ENCODE measurements at regions not wholly inside any gene's neighbourhood (a gene's known extent, or its start where the extent isn't known, plus 50 kb on each side); places are given as distances from the start of the nearest gene placed in this dataset.
"Not testable (repeated sequence)": the region's sequence is repeated elsewhere in the genome, so short reads cannot be mapped to it uniquely, and the experiment has no call there.

- no peak for DNase-seq (ENCODE audit: low spot score)
These were observed 401.2 kb upstream of the RORB start for GRCh38 chr9:74095925-74096324.

DNA sequence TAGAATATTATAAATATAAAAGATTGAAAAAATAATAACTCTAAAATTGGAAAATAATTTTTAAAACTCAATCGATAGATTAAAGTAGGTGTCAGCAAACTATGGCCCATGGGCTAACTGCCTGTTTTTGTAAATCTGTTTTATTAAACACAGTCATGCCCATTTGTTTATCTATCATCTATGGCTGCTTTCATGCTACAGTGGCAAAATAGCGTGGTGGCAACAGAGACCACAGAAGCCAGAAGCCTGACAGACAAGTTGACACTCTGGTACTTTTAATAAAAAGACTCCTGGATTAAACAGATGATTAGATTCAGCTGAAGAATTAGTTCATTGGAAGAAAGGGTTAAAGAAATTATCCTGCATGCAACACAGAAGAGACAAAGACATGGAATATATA lies 400.7 kb upstream of the RORB start:
- DNase-seq (ENCODE audit: low spot score): no peak

DNA sequence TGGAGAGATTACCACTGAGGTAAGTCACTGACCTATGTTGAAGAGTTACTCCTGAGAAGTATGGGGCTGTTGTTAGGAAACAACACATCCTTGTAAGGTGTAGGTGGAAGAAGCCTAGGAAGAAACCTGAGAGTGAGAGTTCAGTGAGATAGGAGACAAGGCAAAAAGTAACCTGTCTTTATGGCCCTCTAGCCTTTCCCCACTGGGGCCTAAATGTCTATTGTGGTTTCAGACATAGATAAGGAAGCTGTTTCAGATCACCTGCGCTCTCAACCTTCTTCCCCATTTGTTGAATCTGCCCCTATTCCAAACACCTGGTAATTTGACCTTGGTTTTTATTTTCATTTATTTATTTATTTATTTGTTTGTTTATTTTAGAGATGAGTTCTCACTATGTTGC lies 397.1 kb upstream of the RORB start:
- DNase-seq (ENCODE audit: low spot score): no peak

- not testable (repeated sequence) for DNase-seq (ENCODE audit: low spot score)
These were observed 395.0 kb upstream of the RORB start for GRCh38 chr9:74102148-74102547.

- no peak for DNase-seq (ENCODE audit: low spot score)
These were observed 394.4 kb upstream of the RORB start for GRCh38 chr9:74102702-74103101.

DNA sequence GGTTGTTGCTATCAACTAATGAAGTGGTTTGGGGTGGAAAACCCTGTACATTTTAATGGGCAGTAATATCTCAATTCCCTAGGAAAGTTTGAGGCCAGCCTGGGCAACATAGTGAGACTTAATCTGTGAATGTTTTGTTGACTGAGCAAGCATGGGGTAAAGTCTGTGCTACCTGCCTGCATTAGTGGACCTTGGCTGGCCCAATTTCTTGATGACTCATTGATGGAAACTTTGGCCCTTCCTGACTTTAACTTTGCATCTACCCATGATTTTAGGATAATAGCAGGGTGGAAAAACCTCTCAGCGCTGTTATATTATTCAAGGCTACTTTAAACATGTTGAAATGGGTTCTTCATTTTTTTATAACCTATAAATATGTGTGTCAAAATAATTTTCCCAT lies 389.4 kb upstream of the RORB start:
- DNase-seq (ENCODE audit: low spot score): no peak

DNA sequence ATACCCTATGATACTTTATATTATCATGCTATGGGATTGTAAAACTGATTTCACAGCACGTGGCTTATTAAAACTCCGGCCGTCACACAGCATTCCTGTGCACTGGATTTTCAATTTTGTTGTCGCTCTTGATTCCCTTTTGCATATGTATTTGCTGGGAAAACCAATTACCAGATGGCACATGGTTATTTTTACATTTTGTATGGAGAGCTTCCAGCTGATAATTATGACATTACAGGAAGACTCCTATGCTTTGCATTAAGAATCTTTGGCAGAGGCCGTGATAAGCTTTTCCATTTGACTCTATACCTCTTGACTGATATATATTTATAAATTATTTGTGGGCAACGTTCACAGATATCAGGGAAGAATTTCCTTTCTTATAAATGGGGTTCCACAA lies 381.2 kb upstream of the RORB start:
- no peak for DNase-seq (ENCODE audit: low spot score)

- no peak for DNase-seq (ENCODE audit: low spot score)
These were observed 380.0 kb upstream of the RORB start for GRCh38 chr9:74117151-74117550.

DNA sequence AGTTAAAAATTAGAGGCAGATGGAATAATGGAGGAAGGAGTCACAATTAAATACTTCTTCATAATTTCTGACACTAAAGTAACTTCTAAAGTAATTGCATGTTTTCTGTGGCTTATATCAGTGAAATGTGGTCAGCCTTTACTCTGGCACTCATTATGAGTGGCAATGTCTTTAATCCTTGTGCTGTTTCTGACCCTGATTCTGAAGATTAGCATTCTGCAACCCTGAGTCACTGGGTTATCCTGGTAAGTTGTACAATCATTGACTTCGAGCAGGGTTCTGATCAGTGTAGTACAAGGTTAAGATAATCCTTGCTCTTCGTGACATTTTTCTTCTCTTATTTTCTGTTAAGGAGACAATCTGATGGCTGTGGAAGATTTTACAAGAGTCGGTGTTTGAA lies 379.4 kb upstream of the RORB start:
- no peak for DNase-seq (ENCODE audit: low spot score)

DNA sequence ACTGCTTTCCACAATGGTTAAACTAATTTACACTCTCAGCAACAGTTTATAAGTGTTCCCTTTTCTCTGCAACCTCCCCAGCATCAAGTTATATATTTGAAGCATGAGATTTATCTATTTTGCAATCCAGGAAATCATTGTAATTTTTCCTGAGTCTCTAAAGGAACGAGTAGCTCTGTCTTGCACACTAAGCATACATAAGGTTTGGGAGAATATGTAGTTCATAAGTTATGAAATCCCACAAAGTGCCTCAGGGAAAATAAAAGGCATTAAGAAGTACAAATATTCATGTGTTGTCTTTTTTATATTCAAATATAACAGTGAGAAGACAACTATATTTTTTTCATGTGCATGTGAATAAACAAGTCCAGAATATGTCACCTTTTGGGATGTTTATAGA lies 377.1 kb upstream of the RORB start:
- DNase-seq (ENCODE audit: low spot score): no peak

- DNase-seq (ENCODE audit: low spot score): no peak
These were observed 376.7 kb upstream of the RORB start for GRCh38 chr9:74120470-74120869.

DNA sequence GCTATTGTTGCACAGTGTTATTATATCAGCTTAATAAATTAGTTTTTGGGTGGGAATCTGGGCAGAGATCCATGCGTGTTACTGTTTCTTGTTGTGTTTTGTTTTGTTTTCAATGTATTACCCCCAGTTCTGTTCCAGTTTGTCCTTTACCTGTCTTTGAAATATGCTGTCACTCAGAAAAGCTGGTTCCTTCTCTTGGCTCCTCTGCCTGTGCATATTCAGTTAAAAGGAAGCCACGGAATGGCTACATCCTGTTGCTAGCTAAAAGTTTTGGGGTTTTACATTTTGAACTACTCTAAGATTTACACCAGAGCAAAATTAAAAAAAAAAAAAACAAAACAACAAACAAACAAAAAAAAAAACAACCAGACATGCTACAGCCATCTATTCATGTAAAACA lies 374.9 kb upstream of the RORB start:
- no peak for DNase-seq (ENCODE audit: low spot score)

GRCh38 chr9:74122661-74123060 lies 374.5 kb upstream of the RORB start:
- DNase-seq (ENCODE audit: low spot score): no peak

GRCh38 chr9:74125941-74126340 lies 371.2 kb upstream of the RORB start:
- no peak for DNase-seq (ENCODE audit: low spot score)

- no peak for DNase-seq (ENCODE audit: low spot score)
These were observed 364.1 kb upstream of the RORB start for GRCh38 chr9:74132986-74133385.

DNA sequence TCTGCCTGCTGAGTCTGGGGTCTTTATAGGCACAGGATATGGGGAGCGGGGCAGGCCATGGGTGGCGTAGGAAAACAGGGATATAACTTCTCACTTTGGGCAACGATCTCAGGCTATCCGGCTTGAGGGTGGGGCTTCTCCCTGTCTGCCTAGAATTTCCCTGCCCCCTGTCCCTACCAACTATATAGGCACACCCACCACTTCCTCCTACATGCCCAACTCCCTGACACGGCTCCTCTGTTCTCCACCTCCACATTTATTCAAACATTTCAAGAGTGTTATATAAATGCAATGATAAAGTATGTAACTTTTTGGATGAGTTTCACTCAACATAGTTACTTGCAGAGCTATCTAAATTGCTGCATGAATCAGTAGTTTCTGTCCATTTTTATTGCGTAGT lies 363.2 kb upstream of the RORB start:
- no peak for DNase-seq (ENCODE audit: low spot score)

DNA sequence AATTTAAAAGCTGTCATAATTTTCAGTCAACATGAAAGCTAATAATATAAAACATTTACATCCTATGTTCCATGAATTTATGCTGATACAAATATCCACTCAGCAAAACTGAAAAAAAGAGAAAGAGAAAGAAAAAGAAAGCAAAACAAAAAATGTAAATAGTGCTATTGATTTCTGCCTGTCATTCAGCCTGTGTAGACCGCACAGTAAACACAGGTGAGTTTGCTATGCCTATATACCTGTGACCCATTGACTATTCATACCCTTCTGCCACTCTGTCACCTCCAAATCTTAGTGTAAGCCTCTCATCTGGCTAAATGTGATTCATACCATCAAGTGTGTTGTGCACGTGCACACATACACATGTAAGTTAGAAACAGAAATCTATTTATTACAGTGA lies 359.0 kb upstream of the RORB start:
- no peak for DNase-seq (ENCODE audit: low spot score)

DNA sequence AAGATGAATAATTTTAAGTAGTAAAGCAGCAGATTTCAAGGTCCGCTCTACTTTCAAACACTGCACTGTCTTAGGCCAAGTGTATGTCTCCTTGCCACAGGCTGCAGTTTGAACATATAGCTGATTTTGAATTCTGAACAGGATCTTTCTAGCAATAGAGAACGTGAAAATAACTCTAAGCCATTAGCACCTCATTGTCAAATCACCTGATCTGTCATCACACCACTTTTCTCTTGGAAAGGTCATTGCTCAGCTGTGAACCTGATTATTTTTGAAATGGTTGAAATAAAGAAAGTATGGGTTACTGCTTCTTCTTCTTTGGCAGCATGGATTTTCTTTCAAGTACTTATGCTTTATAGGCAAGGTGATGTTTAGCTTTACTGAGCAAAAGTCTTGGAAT lies 357.0 kb upstream of the RORB start:
- no peak for DNase-seq (ENCODE audit: low spot score)

GRCh38 chr9:74147906-74148305 lies 349.2 kb upstream of the RORB start:
- DNase-seq (ENCODE audit: low spot score): no peak

DNA sequence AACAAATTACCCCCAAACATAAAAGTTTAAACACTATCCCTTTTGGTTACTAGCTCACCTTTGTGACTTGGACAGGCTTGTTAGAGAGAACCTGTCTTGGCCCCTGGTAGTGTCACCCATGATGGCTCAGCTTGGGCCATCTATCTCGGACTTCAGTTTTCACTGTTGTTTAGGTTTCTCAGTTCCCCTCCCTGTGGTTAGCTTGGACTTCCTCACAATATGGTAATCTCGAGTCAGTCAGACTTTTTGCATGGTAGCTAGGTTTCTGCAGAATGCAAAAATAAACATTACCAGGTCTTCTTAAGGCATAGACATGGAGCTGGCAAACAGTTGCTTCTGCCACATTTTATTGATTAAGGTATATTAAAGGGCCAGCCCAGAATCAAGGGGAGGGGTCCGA lies 324.3 kb upstream of the RORB start:
- DNase-seq (ENCODE audit: low spot score): no peak

GRCh38 chr9:74173284-74173683 lies 323.9 kb upstream of the RORB start:
- DNase-seq (ENCODE audit: low spot score): no peak

DNA sequence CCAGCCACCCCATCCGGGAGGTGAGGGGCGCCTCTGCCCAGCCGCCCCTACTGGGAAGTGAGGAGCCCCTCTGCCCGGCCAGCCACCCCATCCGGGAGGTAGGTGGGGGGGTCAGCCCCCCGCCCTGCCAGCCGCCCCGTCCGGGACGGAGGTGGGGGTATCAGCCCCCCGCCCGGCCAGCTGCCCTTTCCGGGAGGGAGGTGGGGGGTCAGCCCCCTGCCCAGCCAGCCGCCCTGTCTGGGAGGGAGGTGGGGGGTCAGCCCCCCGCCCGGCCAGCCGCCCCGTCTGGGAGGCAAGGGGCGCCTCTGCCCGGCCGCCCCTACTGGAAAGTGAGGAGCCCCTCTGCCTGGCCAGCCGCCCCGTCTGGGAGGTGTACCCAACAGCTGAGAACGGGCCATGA lies 299.4 kb upstream of the RORB start:
- not testable (repeated sequence) for DNase-seq (ENCODE audit: low spot score)

GRCh38 chr9:74205056-74205455 lies 292.1 kb upstream of the RORB start:
- DNase-seq (ENCODE audit: low spot score): no peak

- DNase-seq (ENCODE audit: low spot score): no peak
These were observed 278.6 kb upstream of the RORB start for GRCh38 chr9:74218385-74219063.

DNA sequence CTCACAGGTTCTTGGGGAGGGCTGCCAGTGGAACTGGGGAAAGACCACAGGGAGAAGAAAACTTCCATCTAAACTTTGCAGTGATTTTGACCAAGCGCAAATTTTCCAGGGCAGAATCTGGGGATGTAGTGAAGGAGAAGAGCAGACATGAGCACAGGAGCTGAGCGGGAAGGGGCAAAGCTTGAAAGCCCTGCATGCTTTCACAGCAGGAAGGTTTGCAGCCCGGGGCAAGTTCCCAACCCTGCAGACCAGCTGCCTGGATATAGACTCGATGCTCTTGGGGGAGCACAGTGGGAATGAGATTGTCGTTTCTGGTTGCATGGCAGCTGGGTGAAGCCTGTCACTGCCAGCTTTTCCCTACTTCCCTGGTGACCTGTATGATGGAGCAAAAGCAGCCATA lies 276.8 kb upstream of the RORB start:
- no peak for DNase-seq (ENCODE audit: low spot score)

All from HuH-7.5 (cell line).